HTR-8/SVneo (cell line): ENCODE measurements at regions not wholly inside any gene's neighbourhood (a gene's known extent, or its start where the extent isn't known, plus 50 kb on each side); places are given as distances from the start of the nearest gene placed in this dataset.

Experiments
- DNase-seq: peaks from one replicate; pipeline ENCODE4 v3.0.0; 2011; ENCODE audit warnings: low spot score, mixed read lengths; ENCODE audit not compliant: insufficient read length
- FAIRE-seq: peaks from 2 replicates; lab custom pipeline; 2011; peaks lifted over from hg19 to GRCh38; lab: Jason Lieb, UNC

GRCh38 chr2:195428673-195429072 is 228.4 kb upstream of the SLC39A10 start:
- no peak for FAIRE-seq

GRCh38 chr2:195425328-195425727 is 231.7 kb upstream of the SLC39A10 start:
- FAIRE-seq = no peak
- DNase-seq = no peak

More at GRCh38 chr2:195428673-195429072, 228.4 kb upstream of the SLC39A10 start:
- no peak for DNase-seq

GRCh38 chr2:195419033-195419432 is 238.0 kb upstream of the SLC39A10 start:
- no peak for DNase-seq
- no peak for FAIRE-seq

- FAIRE-seq (no peak), DNase-seq (no peak)
These were observed 242.4 kb upstream of the SLC39A10 start for GRCh38 chr2:195414537-195415100.

DNA sequence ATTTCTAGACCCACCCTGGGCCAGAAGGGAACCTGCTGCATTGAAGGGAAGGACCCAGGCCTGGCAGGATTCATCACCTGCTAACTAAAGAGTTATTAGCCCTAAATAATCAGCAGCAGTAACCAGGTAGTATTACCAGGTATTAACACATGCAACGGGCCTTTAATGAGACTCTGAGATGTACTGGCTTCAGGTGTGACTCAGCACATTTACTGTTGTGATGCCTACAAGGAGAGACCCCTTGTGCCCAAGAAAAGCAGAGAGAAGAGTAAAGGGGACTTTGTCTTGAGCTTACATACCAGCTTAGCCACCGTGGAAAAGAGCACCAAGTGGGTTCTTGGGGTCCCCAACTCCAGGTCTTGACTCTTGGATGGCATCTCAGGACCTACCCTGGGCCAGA is 243.1 kb upstream of the SLC39A10 start:
- FAIRE-seq (no peak), DNase-seq (no peak)

DNA sequence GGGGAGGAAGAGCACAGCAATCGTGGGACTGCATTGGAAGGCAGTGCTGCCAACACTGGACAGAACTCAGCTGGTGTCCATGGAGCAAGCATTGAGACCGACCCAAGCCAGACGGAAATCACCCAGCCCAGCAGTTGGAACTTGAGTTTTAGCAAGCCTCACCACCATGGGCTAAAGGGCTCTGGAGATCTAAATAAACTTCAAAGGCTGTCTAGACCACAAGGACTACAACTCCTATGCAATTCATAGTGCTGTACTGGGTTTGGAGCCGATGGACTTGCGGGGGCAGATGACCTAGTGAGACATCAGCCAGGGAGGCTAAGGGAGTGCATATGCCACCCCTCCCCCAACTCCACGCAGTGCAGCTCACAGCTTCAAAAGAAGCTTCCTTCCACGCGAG is 243.6 kb upstream of the SLC39A10 start:
- DNase-seq (no peak), FAIRE-seq (peak; percentile 13)

- DNase-seq = peak; percentile 11
- no peak for FAIRE-seq
These were observed 245.8 kb upstream of the SLC39A10 start for GRCh38 chr2:195411219-195411687.

- no peak for FAIRE-seq
- no peak for DNase-seq
These were observed 246.9 kb upstream of the SLC39A10 start for GRCh38 chr2:195410074-195410671.

GRCh38 chr2:195408811-195409210 is 248.2 kb upstream of the SLC39A10 start:
- no peak for FAIRE-seq
- DNase-seq = no peak

DNA sequence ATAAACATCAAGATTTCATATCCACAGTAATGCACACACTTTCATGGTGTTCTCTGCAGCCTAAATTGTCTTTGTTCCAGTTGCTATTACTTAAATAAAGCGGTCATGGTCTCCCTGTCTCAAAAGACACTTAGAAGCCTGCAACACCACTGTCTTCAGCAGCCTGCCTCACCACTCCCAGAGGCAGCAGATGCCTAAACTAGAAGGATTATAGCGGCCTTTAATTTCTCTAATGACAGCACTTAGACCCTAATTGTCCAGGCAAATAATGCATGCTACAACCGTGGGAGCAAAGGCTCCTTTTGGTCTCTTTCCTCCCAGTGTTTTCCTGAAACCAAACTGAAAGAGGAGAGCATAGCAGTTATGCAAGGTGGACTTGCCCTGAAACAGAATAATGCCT is 248.8 kb upstream of the SLC39A10 start:
- no peak for DNase-seq
- no peak for FAIRE-seq

DNA sequence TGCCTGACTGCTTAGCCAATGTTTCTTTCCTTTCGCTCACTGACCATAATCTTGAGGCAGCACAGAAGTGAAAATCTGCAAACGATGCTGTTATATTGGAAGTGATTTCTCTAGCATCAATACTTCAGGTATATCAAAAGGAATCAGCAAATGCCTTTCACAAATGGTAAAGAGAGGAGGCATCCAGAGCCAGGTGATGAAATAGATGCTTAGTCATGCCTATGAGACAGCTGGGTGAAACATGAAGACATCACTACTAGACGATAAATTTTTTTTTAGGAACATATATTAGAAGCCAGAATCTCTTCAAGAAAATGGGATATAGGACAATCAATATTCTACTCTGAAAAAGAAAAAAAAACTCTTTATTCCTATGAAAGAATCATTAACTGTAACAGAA is 249.2 kb upstream of the SLC39A10 start:
- FAIRE-seq = no peak

DNA sequence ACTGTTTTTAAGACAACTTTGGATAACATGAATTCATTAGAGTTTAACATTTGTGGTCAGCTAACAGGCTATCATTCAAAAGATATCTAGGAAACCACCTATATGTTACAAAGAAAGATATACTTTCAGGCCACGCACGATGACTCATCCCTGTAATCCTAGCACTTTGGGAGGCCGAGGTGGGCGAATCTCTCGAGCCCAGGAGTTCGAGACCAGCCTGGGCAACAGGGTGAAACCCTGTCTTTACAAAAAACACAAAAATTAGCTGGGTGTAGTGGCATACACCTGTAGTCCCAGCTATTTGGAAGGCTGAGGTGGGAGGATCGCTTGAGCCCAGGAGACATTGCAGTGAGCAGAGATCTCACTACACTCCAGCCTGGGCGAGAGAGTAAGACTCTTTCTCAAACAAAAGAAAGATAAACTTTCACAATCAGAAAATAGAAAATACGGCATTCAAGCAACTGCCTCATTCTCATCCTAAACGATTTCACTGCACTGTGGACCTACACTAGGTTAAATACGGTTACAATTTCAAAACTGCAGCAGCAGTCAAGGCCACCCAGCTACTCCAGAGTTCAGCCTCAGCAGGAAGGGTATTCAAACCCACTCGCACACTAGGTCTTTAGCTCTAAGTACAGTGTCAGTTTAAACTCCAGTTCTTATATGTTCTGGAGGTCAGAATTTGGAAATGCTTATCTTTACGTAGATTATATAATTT is 250.0 kb upstream of the SLC39A10 start:
- peak; percentile 5 for DNase-seq
- FAIRE-seq = no peak

More for the DNA sequence above, 249.2 kb upstream of the SLC39A10 start:
- peak; percentile 22 for DNase-seq

GRCh38 chr2:195404651-195405050 is 252.4 kb upstream of the SLC39A10 start:
- DNase-seq = no peak
- no peak for FAIRE-seq

GRCh38 chr2:195396479-195396878 is 260.5 kb upstream of the SLC39A10 start:
- no peak for FAIRE-seq
- no peak for DNase-seq

DNA sequence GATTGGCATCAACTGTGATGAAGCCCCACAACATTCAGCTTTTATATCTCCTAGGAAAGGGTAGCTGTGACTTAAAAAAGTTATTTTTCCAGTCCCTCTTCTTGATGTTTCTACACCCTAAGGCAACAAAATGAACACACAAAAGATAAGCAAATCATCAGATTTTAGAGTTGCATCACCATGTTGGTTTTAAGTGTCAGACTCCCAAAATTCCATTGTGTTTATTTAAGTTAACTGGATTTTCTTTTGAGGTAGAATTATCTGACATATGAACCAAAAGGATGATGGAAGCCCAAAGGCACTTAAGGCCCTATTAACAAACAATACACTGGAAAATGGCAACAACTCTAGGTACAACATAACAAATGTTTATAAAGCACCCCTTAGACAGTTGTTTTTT is 261.7 kb upstream of the SLC39A10 start:
- no peak for FAIRE-seq

GRCh38 chr2:195392446-195393336 is 264.3 kb upstream of the SLC39A10 start:
- FAIRE-seq = no peak
- DNase-seq = no peak

More for the DNA sequence above, 261.7 kb upstream of the SLC39A10 start:
- no peak for DNase-seq

DNA sequence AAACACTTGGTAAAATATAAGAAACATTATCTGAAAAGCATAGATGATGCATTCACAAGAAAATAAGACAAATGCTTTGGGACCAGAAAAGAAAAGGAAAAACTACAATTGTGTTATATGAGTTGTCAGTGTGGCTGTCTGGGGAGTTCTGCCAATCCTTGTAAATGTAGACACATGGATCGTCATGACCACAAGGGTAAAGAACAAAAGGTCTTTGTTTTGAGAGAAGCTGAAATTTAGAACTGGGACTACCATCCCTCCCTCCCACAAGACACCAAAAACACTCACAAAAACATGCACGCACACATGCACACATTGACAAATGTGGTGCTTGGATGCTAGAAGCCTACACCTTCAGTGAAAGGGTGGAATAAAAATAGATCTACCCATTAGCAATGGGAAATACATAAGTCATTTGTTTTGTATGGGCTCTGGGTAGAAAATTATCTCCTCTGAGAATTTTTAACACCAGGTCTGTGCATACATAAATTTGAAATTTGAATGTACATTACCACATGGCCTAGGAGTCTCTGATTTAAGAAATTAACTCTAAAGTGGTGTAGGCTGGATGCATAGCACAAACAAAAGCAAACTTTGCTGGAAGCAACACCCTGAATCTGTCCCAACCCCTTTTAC is 266.2 kb upstream of the SLC39A10 start:
- DNase-seq (no peak), FAIRE-seq (no peak)

- DNase-seq = no peak
- no peak for FAIRE-seq
These were observed 269.0 kb upstream of the SLC39A10 start for GRCh38 chr2:195388028-195388427.

DNA sequence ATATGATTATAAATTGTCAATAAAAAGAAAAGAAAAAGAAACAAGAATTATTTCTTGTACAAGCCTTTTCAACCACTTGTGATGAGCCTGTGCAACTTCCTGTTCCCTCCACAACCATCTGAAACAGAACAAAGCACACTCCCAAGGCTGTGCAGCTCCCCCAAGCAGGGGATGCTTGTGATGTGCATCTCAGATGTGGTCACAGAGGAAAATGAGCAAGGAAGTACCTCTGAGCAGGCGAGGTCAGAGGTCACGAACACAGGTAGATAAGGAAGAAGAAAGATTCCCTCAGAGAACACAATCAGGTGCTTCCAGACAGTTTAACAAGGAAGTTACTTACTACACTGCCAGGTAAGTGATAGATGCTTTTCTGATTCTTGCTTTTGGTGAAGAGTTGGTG is 274.8 kb upstream of the SLC39A10 start:
- DNase-seq (no peak), FAIRE-seq (no peak)
